NCI-H146 treated with DMSO at 0.1 percent for 48 hours (cell line): ENCODE measurements at regions not wholly inside any gene's neighbourhood (a gene's known extent, or its start where the extent isn't known, plus 50 kb on each side); places are given as distances from the start of the nearest gene placed in this dataset.

Source experiments
- DNase-seq: peaks from one replicate; lab custom pipeline; 2025; ENCODE audit not compliant: unreplicated experiment; lab: John Stamatoyannopoulos, UW

GRCh38 chr18:41378598-41378997 lies 576.4 kb upstream of the PIK3C3 start:
- peak; percentile 96 for DNase-seq

GRCh38 chr18:41373612-41374011 lies 581.4 kb upstream of the PIK3C3 start:
- DNase-seq = no peak

- DNase-seq = peak; percentile 97
Measured at GRCh38 chr18:41372046-41372665, 582.9 kb upstream of the PIK3C3 start.

GRCh38 chr18:41371156-41372045 lies 583.6 kb upstream of the PIK3C3 start:
- peak; percentile 97 for DNase-seq

GRCh38 chr18:41370740-41371139 lies 584.3 kb upstream of the PIK3C3 start:
- DNase-seq = peak; percentile 86

GRCh38 chr18:41357708-41358107 lies 597.3 kb upstream of the PIK3C3 start:
- DNase-seq = no peak

- no peak for DNase-seq
Measured at GRCh38 chr18:41353777-41354528, 601.1 kb upstream of the PIK3C3 start.

GRCh38 chr18:41351430-41351829 lies 603.6 kb upstream of the PIK3C3 start:
- no peak for DNase-seq

- no peak for DNase-seq
Measured at GRCh38 chr18:41347057-41347456, 608.0 kb upstream of the PIK3C3 start.

- no peak for DNase-seq
Measured at GRCh38 chr18:41343808-41344207, 611.2 kb upstream of the PIK3C3 start.

- no peak for DNase-seq
Measured at GRCh38 chr18:41338341-41338740, 616.7 kb upstream of the PIK3C3 start.

- DNase-seq = no peak
Measured at GRCh38 chr18:41331661-41332060, 623.4 kb upstream of the PIK3C3 start.

GRCh38 chr18:41326311-41326710 lies 628.7 kb upstream of the PIK3C3 start:
- no peak for DNase-seq

GRCh38 chr18:41324934-41325333 lies 630.1 kb upstream of the PIK3C3 start:
- no peak for DNase-seq

- DNase-seq = no peak
Measured at GRCh38 chr18:41324020-41324791, 630.8 kb upstream of the PIK3C3 start.

- DNase-seq = no peak
Measured at GRCh38 chr18:41323044-41323443, 632.0 kb upstream of the PIK3C3 start.

- DNase-seq = no peak
Measured at GRCh38 chr18:41320100-41320499, 634.9 kb upstream of the PIK3C3 start.

GRCh38 chr18:41315134-41315533 lies 639.9 kb upstream of the PIK3C3 start:
- no peak for DNase-seq

- no peak for DNase-seq
Measured at GRCh38 chr18:41311571-41312547, 643.2 kb upstream of the PIK3C3 start.

- DNase-seq = no peak
Measured at GRCh38 chr18:41297740-41298139, 657.3 kb upstream of the PIK3C3 start.
